ENCODE measurements at regions not wholly inside any gene's neighbourhood (a gene's known extent, or its start where the extent isn't known, plus 50 kb on each side); places are given as distances from the start of the nearest gene placed in this dataset.
"Not testable (repeated sequence)": the region's sequence is repeated elsewhere in the genome, so short reads cannot be mapped to it uniquely, and the experiment has no call there.

GRCh38 chr10:2784766-2785165, 282.6 kb upstream of the PFKP start:
- no peak for TF ChIP-seq CTCF (IDR thresholded peaks at IDR 0.05; ENCODE audit: low read depth, low read length, missing control alignments)

GRCh38 chr10:2782950-2783349, 284.4 kb upstream of the PFKP start:
- no peak overlapping the region for H3K4me3 ChIP-seq (replicated peaks; ENCODE audit: low read depth, low read length)
- TF ChIP-seq CTCF (IDR thresholded peaks at IDR 0.05; ENCODE audit: low read depth, low read length, missing control alignments): no peak
- no peak for DNase-seq (ENCODE audit: extremely low read depth, low read depth)

More at GRCh38 chr10:2784766-2785165, 282.6 kb upstream of the PFKP start:
- H3K4me3 ChIP-seq (replicated peaks; ENCODE audit: low read depth, low read length): no peak overlapping the region
- no peak for DNase-seq (ENCODE audit: extremely low read depth, low read depth)

GRCh38 chr10:2782265-2782664, 285.1 kb upstream of the PFKP start:
- no peak for TF ChIP-seq CTCF (IDR thresholded peaks at IDR 0.05; ENCODE audit: low read depth, low read length, missing control alignments)
- no peak overlapping the region for H3K4me3 ChIP-seq (replicated peaks; ENCODE audit: low read depth, low read length)
- no peak for DNase-seq (ENCODE audit: extremely low read depth, low read depth)

- no peak overlapping the region for H3K4me3 ChIP-seq (replicated peaks; ENCODE audit: low read depth, low read length)
- no peak for TF ChIP-seq CTCF (IDR thresholded peaks at IDR 0.05; ENCODE audit: low read depth, low read length, missing control alignments)
- no peak for DNase-seq (ENCODE audit: extremely low read depth, low read depth)
Observed at GRCh38 chr10:2777666-2778355, 289.5 kb upstream of the PFKP start.

- no peak for DNase-seq (ENCODE audit: extremely low read depth, low read depth)
- no peak overlapping the region for H3K4me3 ChIP-seq (replicated peaks; ENCODE audit: low read depth, low read length)
- TF ChIP-seq CTCF (IDR thresholded peaks at IDR 0.05; ENCODE audit: low read depth, low read length, missing control alignments): no peak
Observed at GRCh38 chr10:2772816-2773631, 294.3 kb upstream of the PFKP start.

- H3K4me3 ChIP-seq (replicated peaks; ENCODE audit: low read depth, low read length): no peak overlapping the region
- TF ChIP-seq CTCF (IDR thresholded peaks at IDR 0.05; ENCODE audit: low read depth, low read length, missing control alignments): no peak
- no peak for DNase-seq (ENCODE audit: extremely low read depth, low read depth)
Observed at GRCh38 chr10:2772135-2772534, 295.2 kb upstream of the PFKP start.

GRCh38 chr10:2767293-2767692, 300.1 kb upstream of the PFKP start:
- DNase-seq (ENCODE audit: extremely low read depth, low read depth); H3K4me3 ChIP-seq (replicated peaks; ENCODE audit: low read depth, low read length): not testable (repeated sequence)

All from HFF-Myc (cell line).